ENCODE measurements at regions not wholly inside any gene's neighbourhood (a gene's known extent, or its start where the extent isn't known, plus 50 kb on each side); places are given as distances from the start of the nearest gene placed in this dataset.

- no peaks in the 10 kb centered on the region for H3K36me3 ChIP-seq (ENCODE audit: insufficient read depth, low read length)
- intact Hi-C loops (cut with DNase I, micrococcal nuclease): no loop called here
- Mint-ChIP-seq H3K9me3 (no peaks in the 10 kb centered on the region), H3K4me3 (no peak overlapping the region), H3K27me3 (peaks cover 3% of the 10 kb centered on the region), H3K36me3 (ENCODE audit: low read depth) (no peaks in the 10 kb centered on the region), H3K4me1 (ENCODE audit: low read depth) (peaks cover 20% of the 10 kb centered on the region), H3K27ac (no peak overlapping the region)
- H3K4me1 ChIP-seq (ENCODE audit: insufficient read depth, low read length): no peaks in the 10 kb centered on the region
- DNase-seq: no peak
- no peak overlapping the region for H3K27ac ChIP-seq (ENCODE audit: low read depth in 1 of 2, low read length in 2 of 2)
- ATAC-seq (ENCODE audit: poor library complexity): no peak
- H3K9me3 ChIP-seq (ENCODE audit: control insufficient read depth in 1 of 2, insufficient read depth in 1 of 2, low read length in 2 of 2): no peaks in the 10 kb centered on the region
- no peaks in the 10 kb centered on the region for H3K27me3 ChIP-seq (ENCODE audit: control insufficient read depth in 1 of 2, insufficient read depth in 2 of 2, low read length in 2 of 2)
- ChIA-PET POLR2A (no interaction called here), CTCF (no interaction called here)
- no peak for TF ChIP-seq CTCF (IDR thresholded peaks at IDR 0.05)
- H3K4me3 ChIP-seq (ENCODE audit: low read length): no peak overlapping the region
Observed at GRCh38 chr10:8778713-8779112, 724.2 kb downstream of the GATA3 start.

- H3K4me3 ChIP-seq (ENCODE audit: low read length): no peak overlapping the region
- no peaks in the 10 kb centered on the region for H3K4me1 Mint-ChIP-seq (ENCODE audit: low read depth)
- H3K9me3 ChIP-seq (ENCODE audit: control insufficient read depth in 1 of 2, insufficient read depth in 1 of 2, low read length in 2 of 2): peaks cover 0 to 13% of the 10 kb centered on the region in 2 experiments
- H3K27ac Mint-ChIP-seq: no peak overlapping the region
- ATAC-seq (ENCODE audit: poor library complexity) (no peak), DNase-seq (no peak)
- peaks cover 7% of the 10 kb centered on the region for H3K27me3 Mint-ChIP-seq
- no peak overlapping the region for H3K4me3 Mint-ChIP-seq
- no peak for TF ChIP-seq CTCF (IDR thresholded peaks at IDR 0.05)
- POLR2A ChIA-PET: no interaction called here
- H3K36me3 ChIP-seq (ENCODE audit: insufficient read depth, low read length): no peaks in the 10 kb centered on the region
- no peak overlapping the region for H3K27ac ChIP-seq (ENCODE audit: low read depth in 1 of 2, low read length in 2 of 2)
- H3K9me3 Mint-ChIP-seq: peaks cover 13% of the 10 kb centered on the region
- H3K36me3 Mint-ChIP-seq (ENCODE audit: low read depth): no peaks in the 10 kb centered on the region
- no peaks in the 10 kb centered on the region for H3K27me3 ChIP-seq (ENCODE audit: control insufficient read depth in 1 of 2, insufficient read depth in 2 of 2, low read length in 2 of 2)
- intact Hi-C loops (cut with DNase I, micrococcal nuclease): no loop called here
- no peaks in the 10 kb centered on the region for H3K4me1 ChIP-seq (ENCODE audit: insufficient read depth, low read length)
- CTCF ChIA-PET: no interaction called here
Observed at GRCh38 chr10:8787649-8788048, 733.2 kb downstream of the GATA3 start.

GRCh38 chr10:8790390-8790789 lies 735.9 kb downstream of the GATA3 start:
- POLR2A ChIA-PET: no interaction called here
- H3K36me3 Mint-ChIP-seq (ENCODE audit: low read depth): no peaks in the 10 kb centered on the region
- H3K36me3 ChIP-seq (ENCODE audit: insufficient read depth, low read length): no peaks in the 10 kb centered on the region
- H3K9me3 Mint-ChIP-seq: peaks cover 12% of the 10 kb centered on the region
- no peaks in the 10 kb centered on the region for H3K4me1 ChIP-seq (ENCODE audit: insufficient read depth, low read length)
- TF ChIP-seq CTCF (IDR thresholded peaks at IDR 0.05): no peak
- no peaks in the 10 kb centered on the region for H3K27me3 Mint-ChIP-seq
- no peak overlapping the region for H3K27ac ChIP-seq (ENCODE audit: low read depth in 1 of 2, low read length in 2 of 2)
- peaks cover 0 to 13% of the 10 kb centered on the region in 2 experiments for H3K9me3 ChIP-seq (ENCODE audit: control insufficient read depth in 1 of 2, insufficient read depth in 1 of 2, low read length in 2 of 2)
- CTCF ChIA-PET: interaction anchor here (1.1 kb wide), 1 partner anchor 10 kb away, joined by 4 read pairs; no protein-coding TSS in a partner anchor
- no peak for ATAC-seq (ENCODE audit: poor library complexity)
- H3K4me3 ChIP-seq (ENCODE audit: low read length): no peak overlapping the region
- intact Hi-C loops (cut with DNase I, micrococcal nuclease): no loop called here
- H3K27ac Mint-ChIP-seq: no peak overlapping the region
- peaks cover 8% of the 10 kb centered on the region for H3K4me1 Mint-ChIP-seq (ENCODE audit: low read depth)
- no peak overlapping the region for H3K4me3 Mint-ChIP-seq
- no peak for DNase-seq
- no peaks in the 10 kb centered on the region for H3K27me3 ChIP-seq (ENCODE audit: control insufficient read depth in 1 of 2, insufficient read depth in 2 of 2, low read length in 2 of 2)

Data from CD4-positive, alpha-beta T cell (primary cell).